Central memory CD4-positive, alpha-beta T cell (primary cell): ENCODE measurements at regions not wholly inside any gene's neighbourhood (a gene's known extent, or its start where the extent isn't known, plus 50 kb on each side); places are given as distances from the start of the nearest gene placed in this dataset.
"Not testable (repeated sequence)": the region's sequence is repeated elsewhere in the genome, so short reads cannot be mapped to it uniquely, and the experiment has no call there.

Experiments
- DNase-seq: peaks from one replicate; pipeline ENCODE4 v3.0.0; 2022

DNA sequence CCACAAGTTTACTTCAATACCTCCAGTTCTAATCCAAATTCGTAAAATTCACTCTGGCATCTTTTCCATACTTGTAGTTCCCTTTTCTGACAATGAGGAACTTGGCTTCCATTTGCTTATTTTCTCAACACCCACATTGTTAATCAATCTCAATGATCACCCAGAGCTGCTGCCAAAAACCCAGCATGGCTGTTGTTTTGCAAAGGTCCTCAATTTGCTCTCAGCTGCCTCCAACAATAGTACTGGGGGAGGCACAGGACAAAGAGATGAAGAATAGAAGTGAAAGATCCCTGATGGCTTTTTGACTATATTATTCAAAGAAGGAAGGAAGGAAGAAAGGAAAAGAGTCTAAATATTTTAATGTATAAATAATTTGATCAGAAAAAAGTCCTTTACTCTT, 847.8 kb downstream of the RAPGEF2 start:
- DNase-seq = no peak

DNA sequence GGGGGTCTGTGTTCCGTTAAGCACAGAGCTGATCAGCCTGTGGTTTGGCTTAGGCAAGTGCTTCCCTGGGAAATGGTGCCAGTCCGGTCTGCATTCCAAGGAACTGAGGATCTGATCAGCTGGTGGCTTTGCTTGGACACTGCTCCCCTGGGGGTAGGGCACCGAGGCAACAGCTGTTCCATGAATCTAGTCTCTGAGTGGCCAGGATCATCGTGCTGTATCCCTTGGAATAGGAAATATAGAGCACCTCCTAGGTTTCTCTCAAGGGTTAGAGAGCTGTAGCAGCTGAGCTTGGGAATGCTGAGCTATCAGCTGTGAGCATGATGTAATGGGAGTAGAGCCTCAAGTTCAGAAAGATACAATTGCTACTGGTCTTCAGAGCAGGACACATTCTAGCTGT, 863.9 kb downstream of the RAPGEF2 start:
- no peak for DNase-seq

DNA sequence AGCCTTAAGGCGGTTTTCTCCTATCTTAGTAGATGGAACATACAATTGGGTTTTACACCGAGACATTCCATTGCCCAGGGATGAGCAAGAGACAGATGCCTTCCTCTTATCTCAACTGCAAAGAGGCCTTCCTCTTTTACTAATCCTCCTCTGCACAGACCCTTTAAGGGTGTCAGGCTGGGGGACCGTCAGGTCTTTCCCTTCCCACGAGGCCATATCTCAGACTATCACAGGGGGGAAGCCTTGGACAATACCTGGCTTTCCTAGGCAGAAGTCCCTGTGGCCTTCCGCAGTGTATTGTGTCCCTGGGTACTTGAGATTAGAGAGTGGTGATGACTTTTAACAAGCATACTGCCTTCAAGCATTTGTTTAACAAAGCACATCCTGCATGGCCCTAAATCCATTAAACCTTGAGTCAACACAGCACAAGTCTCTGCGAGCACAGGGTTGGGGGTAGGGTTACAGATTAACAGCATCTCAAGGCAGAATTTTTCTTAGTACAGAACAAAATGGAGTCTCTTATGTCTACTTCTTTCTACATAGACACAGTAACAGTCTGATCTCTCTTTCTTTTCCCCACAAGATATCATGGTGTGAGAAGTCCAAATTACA, 874.1 kb downstream of the RAPGEF2 start:
- not testable (repeated sequence) for DNase-seq

DNA sequence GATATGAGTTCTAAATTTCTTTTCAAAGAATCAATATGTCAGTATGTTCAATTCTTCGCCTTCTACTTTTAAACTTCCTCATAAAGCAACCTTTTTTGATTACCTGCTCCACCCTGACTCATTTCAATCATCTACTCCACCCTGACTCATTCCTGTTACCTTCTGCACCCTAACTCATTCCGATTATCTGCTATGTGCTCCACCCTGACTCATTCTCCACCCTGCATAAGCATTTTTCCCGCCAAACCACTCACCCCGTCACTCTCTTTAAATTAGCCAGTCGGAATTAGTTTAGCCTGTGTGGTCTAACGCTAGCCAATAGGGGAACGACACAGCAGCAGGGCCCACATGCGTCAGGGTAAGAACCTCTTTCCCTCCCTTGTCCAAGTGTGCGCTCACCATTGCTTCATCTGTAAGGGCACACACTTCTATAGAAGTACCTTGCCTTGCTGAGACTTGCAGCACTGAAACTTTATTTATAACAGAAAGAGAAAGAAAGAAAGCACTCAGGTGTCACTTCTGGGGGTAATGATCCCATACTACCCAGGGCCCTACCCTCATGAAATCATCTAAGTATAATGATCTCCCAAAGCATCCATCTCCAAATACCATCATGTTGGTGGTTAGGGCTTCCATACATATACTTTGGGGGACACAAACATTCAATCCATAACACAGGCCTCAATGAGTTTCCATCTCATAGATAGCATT, 875.2 kb downstream of the RAPGEF2 start:
- DNase-seq = no peak

DNA sequence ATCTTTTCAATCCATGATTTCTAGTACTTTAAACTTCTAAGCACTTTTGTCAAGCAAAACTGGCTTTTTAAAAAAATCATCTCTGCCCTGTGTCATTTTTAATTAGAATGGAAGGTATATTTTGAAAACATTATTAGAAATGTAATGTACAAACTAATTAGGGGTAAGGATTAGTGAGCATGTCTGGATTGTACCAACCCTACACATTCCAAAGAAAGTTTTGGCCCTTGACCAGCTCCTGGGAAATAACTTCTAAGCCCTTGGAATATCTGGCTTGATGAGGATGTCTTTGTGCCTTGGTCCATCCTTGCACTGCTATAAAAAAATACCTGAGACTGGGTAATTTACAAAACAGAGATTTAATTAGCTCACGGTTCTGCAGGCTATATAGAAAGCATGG, 876.5 kb downstream of the RAPGEF2 start:
- DNase-seq = no peak

DNA sequence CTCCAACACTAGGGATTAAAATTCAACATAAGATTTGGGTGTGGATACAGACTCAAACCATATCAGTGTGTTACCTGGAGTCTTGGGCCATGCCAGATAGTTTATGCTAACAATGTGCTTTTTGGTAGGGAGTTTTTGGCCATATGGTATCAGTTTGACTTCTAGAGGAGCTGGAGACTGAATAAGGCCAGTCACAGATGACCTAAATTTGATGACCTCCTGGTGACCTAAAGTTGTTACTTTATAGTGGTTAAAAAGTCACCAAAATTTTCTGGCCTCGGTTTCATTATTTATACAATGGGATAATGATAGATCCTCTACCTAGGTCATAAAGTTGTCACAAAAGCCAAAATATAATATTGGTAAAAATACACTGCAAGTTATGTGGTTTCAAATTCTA, 877.1 kb downstream of the RAPGEF2 start:
- no peak for DNase-seq

DNA sequence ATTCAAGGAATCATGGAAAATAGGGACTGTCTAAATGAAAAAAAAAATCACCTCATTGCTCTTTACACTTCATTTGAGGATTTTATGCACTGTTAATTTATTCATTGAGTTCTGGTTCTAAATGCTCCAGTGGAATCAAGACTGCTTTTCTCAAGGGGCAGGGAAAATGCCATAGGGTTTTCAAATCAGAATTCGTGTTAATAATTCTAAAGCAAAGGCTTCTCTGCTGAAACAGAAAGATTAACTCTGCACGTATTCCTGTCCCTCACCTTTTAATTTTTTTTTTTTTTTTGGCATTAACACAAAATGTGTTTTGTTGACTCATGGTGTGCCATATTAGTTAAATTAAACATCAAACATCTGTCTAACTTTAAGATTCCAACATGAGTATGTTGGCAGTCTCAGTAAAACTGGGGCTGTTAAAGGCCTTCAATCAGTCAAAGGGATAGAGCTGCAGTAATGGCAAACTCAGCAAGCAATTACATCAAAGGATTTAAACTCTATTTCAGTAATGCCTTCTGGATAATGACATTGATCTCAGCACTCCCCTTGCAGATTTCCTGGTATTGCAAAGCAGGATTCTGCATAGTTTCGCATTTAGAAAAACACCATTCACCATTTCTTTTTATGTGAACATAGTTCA, 878.1 kb downstream of the RAPGEF2 start:
- DNase-seq = no peak

DNA sequence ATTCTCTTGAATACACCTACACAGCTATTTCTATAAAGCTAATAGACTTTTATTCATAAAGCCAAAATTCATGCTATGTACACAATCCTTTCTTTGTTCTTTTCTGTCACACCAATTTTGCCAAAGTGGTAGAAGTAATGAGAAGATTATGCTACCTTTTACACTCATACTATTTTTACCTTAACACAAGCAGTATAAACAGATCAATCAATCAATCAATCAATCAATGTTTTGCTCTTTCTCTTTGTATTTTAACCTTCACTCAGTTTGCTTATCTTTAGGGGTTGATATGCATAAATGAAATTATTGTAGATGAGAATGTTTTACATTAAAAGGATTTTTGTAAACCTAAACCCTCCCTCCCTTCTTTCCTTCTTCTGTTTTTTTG, 878.6 kb downstream of the RAPGEF2 start:
- DNase-seq = no peak

DNA sequence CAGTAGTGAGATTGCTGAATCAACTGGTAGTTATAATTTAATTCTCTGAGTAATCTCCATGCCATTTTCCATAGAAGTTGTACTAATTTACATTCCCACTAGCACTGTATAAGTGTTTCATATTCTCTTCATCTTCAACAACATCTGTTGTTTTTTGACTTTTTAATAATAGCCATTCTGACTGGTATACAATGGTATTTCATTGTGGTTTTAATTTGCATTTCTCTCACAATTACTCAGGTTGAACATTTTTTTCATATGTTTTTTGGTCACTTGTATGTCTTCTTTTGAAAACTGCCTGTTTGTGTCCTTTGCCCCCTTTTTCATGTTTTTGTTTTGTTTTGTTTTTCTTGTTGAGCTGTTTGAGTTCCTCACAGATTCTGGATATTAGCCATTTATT, 880.2 kb downstream of the RAPGEF2 start:
- no peak for DNase-seq

DNA sequence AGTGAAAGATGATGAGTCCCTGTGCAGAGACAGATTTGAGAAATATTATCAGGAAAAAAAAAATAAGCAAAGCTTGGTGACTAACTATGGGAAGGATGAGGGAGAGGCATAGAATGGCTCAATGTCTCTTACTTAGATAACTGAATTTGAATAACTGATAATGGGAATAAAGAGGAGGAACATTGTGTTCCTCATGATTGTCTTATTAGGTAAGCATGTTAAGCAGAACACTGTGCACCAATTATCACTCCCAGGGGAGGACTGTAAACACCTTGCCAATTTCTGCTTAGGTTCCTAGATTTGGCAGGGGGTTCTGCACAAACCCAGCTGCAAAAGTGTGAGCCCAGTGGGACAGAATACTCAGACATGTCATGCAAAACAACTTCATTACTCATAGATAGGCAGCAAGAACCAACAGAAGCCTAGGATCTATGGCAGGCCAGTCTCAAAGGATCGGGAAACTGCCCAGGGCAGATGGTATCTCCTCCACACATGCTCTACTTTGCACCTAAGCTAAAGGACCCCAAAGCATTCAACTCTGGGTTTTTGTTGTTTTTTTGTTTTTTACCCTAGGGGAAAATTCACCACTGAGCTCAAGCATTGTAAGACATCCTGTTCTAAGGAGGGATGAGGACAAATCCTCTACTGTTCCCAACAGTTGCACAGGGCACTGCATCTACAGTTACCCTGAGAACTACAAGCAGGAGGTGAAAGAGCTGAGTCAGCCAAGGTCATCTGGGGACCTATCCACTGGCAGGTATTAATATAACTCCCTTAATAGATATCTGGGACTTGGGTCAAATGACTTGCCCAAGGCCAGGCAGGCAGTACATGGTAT, 907.0 kb downstream of the RAPGEF2 start:
- DNase-seq = no peak

DNA sequence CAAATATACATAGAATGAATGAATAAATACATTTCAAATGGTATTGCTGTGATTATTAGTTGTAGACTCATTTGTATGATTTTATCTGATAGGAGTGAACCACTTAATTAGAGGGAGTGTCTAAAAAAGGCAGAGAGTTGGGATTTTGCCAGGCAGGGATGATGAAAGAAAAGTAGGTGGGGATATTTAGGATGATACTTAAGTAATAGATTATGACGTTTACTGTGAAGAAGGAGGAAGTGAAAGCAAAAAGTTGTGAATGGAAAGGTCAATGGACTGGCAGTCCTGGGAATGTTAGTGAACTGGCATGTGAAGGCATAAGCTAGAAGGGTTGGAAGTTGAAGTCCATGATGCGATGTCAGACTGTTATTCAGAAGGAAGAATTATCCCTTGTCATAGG, 917.1 kb downstream of the RAPGEF2 start:
- DNase-seq = no peak

DNA sequence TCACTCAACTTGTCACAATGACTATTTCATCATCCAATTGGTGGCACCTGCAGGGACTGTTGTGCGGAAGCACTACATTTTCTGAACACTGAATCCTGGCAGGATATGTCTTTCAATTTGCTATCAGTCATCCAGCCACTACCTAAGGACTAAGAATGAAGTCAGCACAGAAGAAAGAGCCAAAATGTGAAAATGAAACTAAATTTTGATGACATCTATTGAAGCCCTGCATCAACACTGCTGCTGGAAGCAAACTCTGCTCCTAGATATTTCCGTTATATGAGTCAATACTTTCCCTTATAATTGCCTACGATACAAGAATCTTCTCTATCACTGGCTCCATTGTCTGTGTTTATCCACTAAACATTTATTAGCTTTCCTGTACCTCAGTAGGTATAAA, 917.9 kb downstream of the RAPGEF2 start:
- DNase-seq = no peak

DNA sequence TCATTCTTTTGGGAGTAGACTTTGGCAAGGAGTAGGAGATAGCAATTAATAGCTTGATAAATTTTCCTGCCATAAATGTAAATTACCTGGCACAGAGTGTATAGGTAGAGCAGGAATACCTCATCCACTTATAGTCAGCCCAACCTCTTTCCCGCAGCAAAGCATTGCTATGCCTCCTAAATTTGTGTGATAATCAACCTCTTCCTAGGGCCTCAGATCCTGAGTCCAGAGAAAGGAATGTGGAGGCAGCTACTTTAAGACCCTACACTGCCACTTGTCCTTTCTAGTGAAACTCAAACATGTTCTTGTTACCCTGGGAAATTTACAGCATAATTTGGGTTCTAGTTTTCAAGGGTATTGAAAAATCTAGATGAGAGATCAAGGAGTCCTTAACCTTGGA, 919.0 kb downstream of the RAPGEF2 start:
- no peak for DNase-seq

DNA sequence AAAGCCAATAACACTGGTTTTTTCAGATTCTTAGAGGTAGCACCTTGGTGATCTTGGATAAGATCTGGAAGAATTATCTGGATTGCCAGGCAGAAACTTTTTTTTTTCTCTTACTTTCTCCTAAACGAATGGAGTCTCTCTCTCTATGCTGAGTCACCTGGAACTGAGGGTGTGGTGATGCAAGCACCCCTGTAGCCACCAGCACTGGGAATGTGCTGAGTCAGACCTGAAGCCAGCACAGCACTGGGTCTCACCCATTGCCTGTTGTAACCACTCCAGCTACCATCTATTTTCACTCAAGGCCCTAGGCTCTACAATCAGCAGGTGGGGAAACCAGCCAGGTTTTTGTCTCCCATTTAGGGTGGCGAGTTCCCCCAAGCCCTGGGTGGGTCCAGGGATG, 923.8 kb downstream of the RAPGEF2 start:
- DNase-seq = no peak

DNA sequence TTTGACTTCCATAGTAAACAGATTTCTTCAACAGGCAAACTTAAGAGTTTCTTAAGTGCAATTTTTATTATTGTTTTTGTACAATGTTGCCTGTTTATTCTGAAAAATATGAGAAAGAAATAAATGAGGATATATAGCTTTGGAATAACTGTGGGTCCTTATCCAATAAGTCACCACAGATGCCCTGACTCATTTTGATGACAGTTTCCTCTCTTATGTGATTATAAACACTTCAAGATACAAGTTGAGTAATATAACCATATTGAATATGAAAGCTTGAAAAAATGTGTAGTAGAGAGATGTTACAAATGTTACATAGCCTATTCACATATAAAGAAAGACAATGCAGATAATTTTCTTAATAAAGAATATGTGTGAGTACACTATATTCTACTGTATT, 931.6 kb downstream of the RAPGEF2 start:
- DNase-seq = no peak

DNA sequence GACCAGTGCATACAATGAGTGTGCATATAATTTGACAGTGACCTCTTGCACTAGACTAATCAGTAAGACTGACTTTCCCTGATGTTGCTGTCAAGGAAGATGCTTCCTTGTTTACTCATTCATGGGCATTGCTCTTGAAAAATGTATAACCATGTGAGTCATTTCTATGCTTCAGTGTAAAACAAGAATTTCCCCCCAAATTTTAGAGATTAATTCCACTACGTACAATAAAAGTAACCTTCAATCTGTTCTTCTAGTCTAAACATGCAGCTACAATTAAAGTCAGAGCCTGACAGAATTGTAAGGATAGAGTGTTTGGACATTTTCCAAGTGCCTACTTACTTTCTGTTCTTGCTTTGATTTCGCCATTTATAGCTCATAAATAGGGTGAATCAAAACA, 935.7 kb downstream of the RAPGEF2 start:
- DNase-seq = no peak

DNA sequence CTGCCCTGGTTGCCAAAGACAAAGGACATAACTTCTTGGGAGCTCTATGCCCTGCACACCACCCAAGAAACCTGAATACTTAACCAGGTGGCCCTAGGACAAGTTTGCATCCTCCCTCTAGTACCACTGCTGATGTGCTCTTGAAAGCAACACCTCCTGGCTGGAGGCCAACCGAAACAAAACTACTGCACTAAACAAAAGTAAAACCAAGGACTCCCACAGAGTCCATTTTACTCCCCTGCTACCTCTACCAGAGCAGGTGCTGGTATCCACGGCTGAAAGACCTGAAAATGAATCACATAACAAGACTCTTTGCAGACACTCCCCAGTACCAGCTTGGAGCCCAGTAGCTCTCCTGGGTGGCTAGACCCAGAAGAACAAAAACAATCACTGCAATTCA, 941.8 kb downstream of the RAPGEF2 start:
- DNase-seq = no peak

DNA sequence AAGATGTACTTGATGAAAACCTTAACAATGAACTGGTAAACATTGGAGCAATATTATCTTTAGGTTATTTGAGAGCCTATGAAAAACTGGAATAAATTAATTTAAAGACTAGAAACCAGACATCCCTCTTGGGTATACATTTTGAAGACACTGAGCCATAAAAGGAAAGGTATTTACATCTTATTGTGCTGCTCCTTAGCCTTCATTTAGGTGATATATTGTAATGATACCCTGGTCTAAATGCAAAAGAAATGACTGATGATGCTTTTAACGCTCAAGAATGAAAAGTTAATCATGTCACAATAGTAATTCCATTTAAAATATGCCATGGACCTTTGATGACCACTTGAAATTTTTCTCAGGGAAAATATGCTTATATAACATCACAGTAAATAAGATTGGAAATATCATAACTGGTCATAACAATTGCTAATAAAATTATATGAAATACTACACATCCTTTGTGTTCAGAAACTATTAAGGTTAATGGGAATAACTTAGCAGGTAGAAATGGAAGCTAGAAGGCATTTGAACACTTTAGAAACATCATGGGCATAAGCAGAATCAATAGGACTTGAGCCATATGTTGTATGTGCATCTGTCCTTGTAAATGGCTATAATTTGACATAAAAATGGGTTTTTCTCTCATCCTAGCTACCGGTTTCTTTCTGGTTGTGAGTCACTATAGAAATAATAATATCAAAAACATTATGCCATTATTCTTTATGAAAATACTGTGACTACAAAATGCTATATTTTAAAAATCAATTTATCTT, 979.7 kb downstream of the RAPGEF2 start:
- DNase-seq = no peak

DNA sequence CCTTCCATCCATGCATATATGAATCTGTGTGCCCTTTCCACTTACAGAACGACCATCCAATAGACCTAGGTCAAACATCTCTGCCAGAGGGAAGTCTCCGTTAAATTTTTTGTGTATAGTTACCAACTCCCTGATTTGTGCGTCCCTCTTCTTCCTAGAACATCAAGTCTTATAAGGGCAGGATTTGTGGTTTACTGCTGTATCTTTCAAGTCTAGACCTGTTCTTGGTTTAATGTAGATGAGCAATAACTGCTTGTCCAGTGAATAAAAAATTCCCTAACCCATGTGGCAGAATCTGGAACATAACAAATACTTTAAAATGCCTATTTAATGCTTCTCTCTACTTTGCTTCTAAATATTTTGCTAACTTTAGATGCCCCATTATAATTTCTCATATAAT, 988.8 kb downstream of the RAPGEF2 start:
- DNase-seq = no peak

DNA sequence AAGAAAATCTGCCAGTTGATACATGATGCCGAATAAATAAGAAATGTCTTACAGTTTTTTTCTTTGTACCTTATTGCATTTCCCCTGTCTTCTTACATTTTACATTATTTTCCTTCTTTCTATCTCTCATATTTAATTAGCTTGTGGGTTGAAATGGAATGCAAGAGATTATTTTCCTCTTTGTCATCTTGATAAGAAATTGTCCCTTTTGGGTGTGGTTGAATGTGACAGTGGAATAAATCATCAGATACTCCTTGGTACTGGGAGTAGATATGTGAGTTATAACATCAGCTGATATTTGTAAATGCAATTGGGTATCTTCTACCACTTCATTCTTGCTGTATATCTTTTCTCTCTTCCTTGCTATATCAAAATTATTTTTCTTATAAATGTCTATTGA, 997.4 kb downstream of the RAPGEF2 start:
- DNase-seq = no peak

DNA sequence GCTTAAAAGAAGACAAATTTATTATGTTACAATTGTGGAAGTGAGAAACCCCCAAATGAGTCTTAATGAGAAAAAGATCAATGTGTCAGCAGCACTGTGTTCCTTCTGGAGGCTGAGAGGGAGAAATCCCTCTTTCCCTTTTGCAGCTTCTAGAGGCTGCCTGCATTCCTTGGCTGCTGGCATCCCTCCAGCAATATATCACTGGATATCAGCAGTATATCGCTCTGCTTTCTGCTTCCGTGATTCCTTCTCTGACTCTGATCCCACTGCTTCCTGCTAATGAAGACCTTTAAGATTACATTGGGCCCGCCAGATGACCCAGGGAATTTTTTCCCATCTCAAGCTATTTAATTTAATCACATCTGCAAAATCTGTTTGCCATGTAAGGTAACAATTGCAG, 1008.0 kb downstream of the RAPGEF2 start:
- no peak for DNase-seq

DNA sequence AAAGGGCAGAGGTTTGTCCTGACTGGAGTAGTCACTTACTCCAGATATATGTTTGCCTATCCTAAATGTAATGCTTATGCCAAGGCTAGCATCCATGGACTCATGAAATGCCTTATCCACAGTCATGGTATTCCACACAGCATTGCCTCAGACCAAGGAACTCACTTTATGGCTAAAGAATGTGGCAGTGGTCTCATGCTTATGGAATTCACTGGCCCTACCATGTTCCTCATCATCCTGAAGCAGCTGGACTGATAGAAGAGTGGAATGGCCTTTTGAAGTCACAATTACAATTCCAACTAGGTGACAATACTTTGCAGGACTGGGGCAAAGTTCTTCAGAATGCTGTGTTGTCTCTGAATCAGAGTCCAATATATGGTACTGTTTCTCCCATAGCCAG, 1014.8 kb downstream of the RAPGEF2 start:
- no peak for DNase-seq
